DOHH2 (cell line): ENCODE measurements at regions not wholly inside any gene's neighbourhood (a gene's known extent, or its start where the extent isn't known, plus 50 kb on each side); places are given as distances from the start of the nearest gene placed in this dataset.

Source experiments
- EZH2phosphoT487 ChIP-seq: fragments of 200-600 bp; sonication (generic); IDR thresholded peaks from 2 replicates; pipeline ENCODE4 v1.6.1; 2017; ENCODE audit warnings: borderline replicate concordance, mild to moderate bottlenecking, antibody characterized with exemption, low read length, moderate library complexity, mixed read lengths
- TF ChIP-seq, protein P1 (sequence below): fragments of 200-600 bp; sonication (generic); IDR thresholded peaks from one replicate; pipeline ENCODE4 v1.5.1; 2014; ENCODE audit warnings: antibody characterized with exemption, mild to moderate bottlenecking, low read depth, low read length; ENCODE audit not compliant: poor library complexity, severe bottlenecking

DNA sequence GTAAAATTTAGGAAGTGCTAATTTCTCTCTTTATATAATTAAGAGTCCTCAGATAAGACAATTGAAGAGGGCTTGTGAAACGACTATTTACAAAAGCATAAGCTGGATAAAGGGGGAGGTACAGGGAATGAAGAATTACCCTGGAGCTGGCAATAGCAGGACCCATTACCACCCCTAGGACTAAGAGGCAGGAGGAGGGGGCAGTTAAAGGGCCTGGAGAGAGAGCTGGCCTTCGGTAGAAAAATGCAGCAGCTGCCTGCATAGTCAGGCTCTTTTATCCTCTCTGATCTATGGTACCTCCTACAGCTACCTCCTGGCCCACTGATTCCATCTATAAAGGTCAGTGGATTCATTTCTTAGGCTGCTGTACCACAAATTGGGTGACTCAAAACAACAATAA, 57.7 kb upstream of the TRPC3 start:
- TF ChIP-seq, protein P1, sequence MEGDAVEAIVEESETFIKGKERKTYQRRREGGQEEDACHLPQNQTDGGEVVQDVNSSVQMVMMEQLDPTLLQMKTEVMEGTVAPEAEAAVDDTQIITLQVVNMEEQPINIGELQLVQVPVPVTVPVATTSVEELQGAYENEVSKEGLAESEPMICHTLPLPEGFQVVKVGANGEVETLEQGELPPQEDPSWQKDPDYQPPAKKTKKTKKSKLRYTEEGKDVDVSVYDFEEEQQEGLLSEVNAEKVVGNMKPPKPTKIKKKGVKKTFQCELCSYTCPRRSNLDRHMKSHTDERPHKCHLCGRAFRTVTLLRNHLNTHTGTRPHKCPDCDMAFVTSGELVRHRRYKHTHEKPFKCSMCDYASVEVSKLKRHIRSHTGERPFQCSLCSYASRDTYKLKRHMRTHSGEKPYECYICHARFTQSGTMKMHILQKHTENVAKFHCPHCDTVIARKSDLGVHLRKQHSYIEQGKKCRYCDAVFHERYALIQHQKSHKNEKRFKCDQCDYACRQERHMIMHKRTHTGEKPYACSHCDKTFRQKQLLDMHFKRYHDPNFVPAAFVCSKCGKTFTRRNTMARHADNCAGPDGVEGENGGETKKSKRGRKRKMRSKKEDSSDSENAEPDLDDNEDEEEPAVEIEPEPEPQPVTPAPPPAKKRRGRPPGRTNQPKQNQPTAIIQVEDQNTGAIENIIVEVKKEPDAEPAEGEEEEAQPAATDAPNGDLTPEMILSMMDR: no peak
- no peak for TF ChIP-seq EZH2phosphoT487
